H1 (cell line): ENCODE measurements at regions not wholly inside any gene's neighbourhood (a gene's known extent, or its start where the extent isn't known, plus 50 kb on each side); places are given as distances from the start of the nearest gene placed in this dataset.

ENCODE experiments used
- GTF2F1 ChIP-seq: IDR thresholded peaks from 2 replicates; pipeline ENCODE4 v1.6.1; 2012; ENCODE audit warnings: low read depth, low read length, improper control_type of control experiment, borderline replicate concordance

DNA sequence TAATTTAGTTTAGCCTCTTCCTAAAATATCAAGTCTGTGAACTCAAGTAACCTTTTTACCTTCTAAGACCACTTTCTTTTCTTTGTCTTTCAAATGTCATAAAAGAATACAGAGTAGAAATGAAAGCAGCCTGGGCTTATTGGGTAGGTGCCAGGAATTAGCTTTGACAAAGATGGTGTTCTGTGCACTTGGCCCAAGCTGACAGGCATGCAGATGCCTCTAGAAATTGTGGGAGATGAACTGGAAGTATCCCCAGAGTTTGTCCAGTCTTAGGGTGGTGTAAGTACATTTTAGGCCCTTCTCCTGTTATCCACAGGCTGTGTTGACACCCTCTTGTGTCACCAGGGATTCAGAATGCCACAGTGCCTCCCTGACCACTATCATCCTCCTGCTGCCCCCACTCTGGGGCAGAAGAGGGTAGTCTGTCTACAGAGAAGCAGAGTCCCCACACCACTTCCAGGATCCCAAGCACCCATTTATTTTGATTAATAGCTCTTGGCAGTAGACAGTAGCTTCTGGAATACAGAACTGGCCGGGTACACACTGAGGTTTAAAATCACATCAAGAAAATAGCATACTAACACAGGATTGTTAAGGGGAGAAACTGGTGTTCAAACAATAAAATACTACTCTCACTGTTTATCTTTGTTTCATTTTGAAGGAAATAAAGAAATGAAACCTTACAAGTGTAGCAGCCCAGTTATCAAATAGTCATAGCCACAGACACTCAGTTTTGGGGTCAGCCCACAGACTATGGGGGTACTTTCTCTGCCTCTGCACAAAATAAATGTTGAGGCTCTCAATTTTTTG is 343.2 kb downstream of the KCNRG start (continued):
- TF ChIP-seq GTF2F1 = no peak
- TF ChIP-seq, all 59 proteins: peak for 0
